GM21786 (cell line): ENCODE measurements at regions not wholly inside any gene's neighbourhood (a gene's known extent, or its start where the extent isn't known, plus 50 kb on each side); places are given as distances from the start of the nearest gene placed in this dataset.

Experiments
- ATAC-seq: cut with Tn5 transposase; IDR thresholded peaks from one replicate; pipeline ENCODE4 v1.9.1; 2021; ENCODE audit not compliant: unreplicated experiment

DNA sequence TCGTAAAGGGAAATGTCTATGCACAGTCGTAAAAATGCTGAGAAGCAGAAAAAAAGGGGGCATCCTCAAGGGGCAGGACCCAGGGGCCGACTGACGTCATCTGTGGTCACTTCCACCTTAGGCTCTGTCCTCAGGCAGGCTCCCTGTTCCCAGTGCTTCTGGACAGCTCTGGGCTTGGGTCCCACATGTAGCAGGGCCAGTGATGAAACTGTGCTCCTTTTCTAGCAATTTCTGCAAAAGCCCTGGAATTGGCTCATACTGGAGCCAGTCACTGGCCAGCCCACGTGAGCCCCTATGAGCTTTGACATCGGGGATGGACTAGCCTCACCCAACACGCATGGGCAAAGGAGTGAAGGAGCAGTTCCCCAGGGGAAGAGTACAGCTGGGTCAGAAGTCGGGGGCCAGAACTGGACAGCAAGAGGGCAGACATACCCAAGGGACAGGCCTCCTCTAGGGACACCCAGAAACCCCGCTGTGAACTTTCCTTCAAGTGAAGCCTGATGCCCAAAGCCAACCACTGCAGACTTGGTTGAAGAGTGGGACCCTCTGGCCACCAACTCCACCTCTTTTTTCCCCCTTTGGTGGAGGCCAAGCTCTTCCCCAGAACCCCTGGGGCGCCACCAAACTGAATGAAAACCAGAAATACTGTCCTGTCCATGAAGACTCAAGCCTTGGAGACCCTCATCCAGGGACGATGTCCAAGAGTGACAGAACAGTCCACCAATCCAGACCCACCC is 1349.0 kb downstream of the BRD1 start:
- ATAC-seq, result no peak

GRCh38 chr22:48478124-48478523 is 1349.5 kb downstream of the BRD1 start:
- no peak for ATAC-seq

DNA sequence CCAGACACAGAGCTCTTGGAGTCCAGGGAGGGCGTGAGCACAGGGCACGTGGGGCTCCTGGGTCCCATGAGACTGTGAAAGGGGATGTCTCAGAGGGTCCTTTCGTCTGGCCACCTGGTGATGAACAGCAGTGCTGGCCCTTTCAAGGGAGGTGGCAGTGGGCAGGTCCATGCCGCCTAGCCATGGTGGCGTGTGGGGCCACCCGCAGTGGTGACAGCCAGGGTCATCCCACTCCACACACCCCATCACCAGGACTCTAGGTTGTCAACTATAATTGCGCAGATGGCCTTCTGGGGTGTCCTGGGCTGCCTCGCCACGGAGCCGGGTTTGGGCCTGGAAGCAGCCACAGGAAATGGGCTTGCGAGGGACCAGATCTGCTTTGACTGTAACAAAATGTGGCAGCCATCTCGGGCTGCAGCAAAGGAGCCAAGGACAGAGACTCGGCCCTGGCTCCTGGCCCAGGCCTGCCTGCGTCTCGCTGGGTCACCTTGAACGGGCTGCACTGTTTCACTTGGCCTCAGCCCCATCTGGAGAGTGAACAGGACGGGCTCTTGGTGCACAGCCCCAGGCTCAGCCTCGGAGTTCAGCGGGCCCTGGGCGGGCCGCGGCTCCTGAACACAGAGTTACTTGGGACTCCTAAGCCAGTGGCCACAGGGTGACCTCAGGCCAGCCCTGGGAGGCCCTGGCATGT is 1350.5 kb downstream of the BRD1 start:
- no peak for ATAC-seq

DNA sequence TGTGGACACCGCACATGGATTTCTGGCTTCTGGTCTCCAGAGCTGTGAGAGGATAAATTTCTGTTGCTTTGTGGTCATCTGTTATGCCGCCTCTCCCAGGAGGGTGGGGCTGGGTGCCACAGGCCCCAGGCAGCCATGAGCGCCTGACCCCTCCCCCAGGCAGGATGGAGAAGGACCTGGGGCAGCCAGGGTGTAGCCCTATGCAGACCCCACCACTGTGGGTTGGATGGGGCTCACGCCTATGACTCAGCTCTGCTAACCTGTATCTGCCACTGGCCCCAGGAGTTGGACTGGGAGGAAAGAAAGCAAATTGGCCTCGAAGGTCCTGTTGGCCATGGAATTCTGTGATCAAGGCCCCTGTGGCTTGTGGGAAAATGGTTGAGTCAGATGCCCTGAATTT is 1351.1 kb downstream of the BRD1 start:
- no peak for ATAC-seq

- no peak for ATAC-seq
Observed at GRCh38 chr22:48475661-48476345, 1351.9 kb downstream of the BRD1 start.

- ATAC-seq, result no peak
Observed at GRCh38 chr22:48474881-48475280, 1352.8 kb downstream of the BRD1 start.

DNA sequence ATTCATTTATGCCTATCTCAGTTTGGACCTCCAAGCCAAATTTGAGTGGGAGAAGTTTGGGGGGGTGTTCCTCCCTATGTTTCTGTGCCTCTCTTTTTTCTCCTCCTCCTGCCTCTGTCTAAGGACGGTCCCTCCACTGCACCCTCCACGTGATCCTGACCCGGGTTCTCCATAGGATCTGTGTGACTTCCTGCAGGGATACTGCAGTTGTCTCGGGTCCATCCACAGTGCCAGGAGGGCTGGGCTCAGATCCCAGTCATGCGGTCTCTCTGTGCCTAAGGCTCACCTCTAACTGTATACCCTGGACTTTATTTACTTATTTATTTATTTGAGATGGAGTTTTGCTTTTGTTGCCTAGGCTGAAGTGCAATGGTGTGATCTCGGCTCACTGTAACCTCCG is 1354.5 kb downstream of the BRD1 start:
- no peak for ATAC-seq

- no peak for ATAC-seq
Observed at GRCh38 chr22:48464246-48464645, 1363.4 kb downstream of the BRD1 start.

DNA sequence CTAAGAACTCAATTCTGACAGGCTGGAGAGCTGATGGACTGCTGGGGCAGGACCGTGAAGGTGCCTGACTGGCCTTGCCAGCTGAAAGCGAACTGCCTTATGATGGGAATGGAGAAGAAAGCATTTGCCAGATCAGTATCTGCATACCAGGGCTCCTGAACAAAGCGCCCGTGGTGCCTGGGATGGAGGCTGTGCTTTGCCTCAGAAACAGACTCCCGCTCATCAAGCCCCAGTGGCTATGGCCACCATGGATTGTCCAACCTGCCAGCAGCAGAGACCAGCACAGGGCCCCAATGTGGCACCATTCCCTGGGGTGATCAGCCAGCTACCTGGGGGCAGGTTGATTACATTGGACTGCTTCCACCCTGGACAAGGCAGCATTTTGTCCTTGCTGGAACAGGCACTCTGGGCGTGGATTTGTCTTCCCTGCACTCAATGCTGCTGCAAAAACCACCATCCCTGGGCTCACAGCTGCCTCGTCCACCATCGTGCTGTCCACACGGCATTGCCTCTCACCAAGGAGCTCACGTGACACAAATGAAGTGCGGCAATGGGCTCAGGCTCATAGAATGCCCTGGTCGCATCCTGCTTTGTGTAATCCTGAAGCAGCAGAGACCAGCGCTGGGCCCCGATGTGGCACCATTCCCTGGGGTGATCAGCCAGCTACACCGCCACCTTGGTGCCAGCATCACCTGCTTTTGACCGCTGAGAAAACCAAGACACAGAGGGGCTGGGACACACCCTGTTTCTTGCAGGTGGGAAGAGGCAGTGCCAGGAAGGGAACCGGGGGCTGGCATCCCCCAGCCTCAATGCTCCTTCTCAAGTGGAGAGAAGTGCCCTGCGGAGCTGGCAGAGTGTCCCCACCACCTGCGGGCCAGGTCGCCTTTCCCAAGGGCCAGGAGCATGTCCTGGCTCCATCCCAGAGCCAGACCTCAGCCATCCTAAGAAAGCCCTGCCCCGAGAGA is 1367.5 kb downstream of the BRD1 start:
- ATAC-seq, result no peak

DNA sequence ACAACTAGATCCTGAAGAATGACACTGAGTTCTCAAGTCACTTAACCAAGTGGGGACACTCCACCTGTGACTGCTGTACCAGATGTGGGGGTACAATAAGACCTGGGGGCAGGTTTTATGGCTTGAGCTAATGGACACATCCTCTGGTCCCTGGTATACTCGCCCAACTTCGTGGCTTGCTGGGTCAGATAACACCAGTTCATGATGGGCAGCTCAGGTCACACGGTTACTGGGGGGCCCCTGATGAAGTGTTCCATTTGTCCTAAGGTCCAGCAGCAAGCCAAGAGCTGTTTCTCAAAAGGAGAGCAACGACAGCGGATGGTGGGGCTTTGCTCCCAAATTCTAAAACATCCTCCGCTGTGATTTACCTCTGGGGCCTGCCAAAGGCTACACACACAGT is 1368.4 kb downstream of the BRD1 start:
- no peak for ATAC-seq

DNA sequence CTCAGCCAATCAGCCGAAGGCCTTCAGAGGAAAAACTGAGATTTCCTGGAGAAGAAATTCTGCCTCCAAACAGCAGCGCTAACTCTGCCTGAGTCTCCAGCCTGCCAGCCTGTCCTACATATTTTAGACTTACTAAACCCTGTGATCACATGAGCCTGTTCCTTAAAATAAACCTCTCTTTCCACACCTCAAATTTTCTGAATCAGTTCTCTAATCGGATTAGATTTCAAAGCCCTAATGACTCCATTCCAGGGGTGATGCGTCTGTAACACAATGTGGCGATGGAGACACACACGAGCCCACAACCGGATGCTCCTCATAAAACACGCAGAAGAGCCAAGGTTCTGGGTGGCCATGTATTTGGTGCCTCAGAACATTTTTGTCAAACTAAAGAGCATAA is 1371.2 kb downstream of the BRD1 start:
- no peak for ATAC-seq

DNA sequence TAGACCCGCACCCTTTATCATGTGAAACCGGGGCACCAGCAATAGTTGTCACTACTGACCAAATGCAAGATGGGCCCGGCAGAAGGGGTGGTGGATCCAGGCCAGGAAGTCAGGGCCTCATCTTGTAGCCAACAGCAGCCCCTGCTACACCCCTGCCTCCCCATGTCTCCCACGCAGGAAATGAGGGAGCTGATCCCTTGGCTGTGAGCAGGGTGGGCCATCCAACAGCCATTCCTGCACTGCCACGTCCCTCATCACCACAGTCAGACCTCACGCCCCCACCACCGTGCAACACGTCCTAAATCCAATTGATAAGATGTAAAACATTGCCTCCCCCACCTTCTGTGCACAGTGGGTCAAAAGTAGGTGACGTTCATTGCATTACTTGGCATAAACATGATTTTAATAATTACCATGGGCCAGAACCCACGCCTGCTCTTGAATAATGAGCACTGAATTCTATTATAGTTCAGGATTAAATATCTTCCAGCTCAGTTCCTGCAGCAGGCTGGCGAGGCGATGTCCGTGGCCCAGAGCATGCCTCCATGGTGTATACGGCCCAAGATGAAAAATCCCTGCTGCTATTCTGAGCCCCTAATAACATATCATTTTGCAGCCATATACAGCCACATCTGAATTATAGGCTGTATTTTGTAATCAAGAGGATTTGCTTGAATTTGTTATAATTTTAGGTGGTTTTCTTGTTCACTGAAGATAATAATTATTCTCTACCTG is 1373.8 kb downstream of the BRD1 start:
- ATAC-seq, result no peak

DNA sequence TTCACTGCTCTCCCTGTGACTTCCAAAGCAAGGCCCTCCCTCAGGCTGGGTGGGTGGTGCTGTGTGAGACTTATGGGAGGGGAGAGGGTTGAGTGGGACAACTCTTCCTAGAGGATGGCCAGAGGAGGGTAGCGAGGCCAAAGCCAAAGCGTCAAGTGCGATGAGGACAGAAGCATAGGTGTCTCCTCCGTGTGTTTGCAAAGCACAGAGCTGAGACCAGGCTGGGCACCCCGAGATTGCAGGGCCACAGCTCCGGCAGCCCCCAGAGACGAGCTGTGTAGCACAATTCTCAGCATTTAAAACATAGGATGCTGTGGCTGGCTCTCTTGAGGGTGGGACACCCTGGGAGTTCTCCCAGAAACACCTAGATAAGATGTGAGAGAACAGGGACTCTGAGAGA is 1374.5 kb downstream of the BRD1 start:
- no peak for ATAC-seq

- no peak for ATAC-seq
Observed at GRCh38 chr22:48452766-48453165, 1374.9 kb downstream of the BRD1 start.

DNA sequence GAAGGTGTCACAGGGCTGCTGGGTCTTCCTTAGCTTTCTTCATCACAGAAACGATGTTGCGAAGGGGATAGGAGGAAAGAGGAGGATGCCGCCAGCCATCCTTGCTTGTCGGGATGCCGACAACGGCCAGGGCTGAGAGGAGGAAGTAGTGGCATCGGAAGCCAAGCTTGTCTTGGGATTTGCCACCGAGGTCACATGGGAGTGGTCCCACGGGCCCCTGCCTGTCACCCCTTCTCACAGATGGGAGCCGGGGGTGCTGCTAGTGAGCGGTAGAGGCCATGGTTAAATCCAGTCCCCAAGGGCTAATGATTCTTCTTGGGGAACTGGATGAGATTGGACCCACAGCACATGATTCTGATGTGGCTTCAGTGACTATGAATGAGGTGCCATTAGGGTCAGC is 1375.8 kb downstream of the BRD1 start:
- ATAC-seq, result no peak

GRCh38 chr22:48450188-48450825 is 1377.4 kb downstream of the BRD1 start:
- no peak for ATAC-seq

- ATAC-seq, result no peak
Observed at GRCh38 chr22:48449466-48450187, 1378.0 kb downstream of the BRD1 start.

DNA sequence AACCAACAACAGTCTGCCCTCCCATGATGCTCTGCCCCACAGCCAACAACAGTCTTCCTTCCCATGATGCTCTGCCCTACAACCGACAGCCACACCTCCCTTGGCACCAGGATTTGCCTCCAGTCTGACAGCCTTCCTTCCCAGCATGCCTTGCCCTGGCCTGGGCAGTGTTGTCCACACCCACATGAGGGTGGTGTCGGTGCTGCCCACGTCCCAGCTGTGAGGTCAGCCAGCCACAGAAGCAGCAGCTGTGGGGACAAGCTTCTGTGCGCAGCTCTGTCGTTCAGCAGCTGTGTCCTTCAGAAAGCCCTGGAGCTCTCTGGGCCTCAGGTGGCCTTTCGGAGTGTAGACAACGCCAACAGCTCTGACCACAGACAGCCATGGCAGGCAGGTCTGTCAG is 1378.9 kb downstream of the BRD1 start:
- no peak for ATAC-seq

GRCh38 chr22:48445113-48445827 is 1382.4 kb downstream of the BRD1 start:
- no peak for ATAC-seq
